ENCODE measurements at regions not wholly inside any gene's neighbourhood (a gene's known extent, or its start where the extent isn't known, plus 50 kb on each side); places are given as distances from the start of the nearest gene placed in this dataset.

DNA sequence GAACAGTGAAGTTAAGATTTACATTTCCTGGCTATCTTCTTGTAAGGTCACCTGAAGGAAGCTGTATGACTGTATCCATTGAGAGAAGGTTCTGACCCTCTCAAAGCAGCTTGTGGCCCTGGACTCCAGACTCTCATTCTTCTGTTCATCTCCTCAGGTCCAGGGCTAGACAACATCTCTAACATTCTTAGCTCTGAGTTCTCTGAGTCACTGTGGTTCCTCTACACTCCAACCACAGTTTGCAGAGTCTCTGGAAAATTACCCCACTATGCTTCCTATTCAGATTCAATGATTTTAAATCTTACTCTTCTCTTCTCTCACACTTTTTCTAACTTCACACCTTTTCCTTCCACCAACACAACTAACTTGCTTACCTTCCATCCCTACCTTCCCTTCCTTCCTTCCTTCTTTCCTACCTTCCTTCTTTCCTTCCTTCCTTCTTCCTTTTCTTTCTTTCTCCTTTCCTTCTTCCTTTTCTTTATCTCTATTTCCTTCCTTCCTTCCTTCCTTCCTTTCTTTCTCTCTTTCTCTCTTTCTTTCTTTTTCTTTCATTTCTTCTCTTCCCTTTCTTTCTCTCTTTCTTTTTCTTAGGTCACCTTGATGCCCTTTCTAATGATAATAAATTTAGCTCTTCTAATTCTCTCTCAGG, 824.3 kb upstream of the ZEB2 start:
- no peak overlapping the region for H3K4me3 ChIP-seq
- no peak overlapping the region for H3K27ac ChIP-seq
- no peaks in the 10 kb centered on the region for H3K36me3 ChIP-seq
- H3K4me1 ChIP-seq (ENCODE audit: insufficient read depth) = no peaks in the 10 kb centered on the region
- no peaks in the 10 kb centered on the region for H3K27me3 ChIP-seq
- no peaks in the 10 kb centered on the region for H3K9me3 ChIP-seq
- DNase-seq = no peak
- no peak for TF ChIP-seq POLR2A (IDR thresholded peaks at IDR 0.05)
- TF ChIP-seq, protein P1, sequence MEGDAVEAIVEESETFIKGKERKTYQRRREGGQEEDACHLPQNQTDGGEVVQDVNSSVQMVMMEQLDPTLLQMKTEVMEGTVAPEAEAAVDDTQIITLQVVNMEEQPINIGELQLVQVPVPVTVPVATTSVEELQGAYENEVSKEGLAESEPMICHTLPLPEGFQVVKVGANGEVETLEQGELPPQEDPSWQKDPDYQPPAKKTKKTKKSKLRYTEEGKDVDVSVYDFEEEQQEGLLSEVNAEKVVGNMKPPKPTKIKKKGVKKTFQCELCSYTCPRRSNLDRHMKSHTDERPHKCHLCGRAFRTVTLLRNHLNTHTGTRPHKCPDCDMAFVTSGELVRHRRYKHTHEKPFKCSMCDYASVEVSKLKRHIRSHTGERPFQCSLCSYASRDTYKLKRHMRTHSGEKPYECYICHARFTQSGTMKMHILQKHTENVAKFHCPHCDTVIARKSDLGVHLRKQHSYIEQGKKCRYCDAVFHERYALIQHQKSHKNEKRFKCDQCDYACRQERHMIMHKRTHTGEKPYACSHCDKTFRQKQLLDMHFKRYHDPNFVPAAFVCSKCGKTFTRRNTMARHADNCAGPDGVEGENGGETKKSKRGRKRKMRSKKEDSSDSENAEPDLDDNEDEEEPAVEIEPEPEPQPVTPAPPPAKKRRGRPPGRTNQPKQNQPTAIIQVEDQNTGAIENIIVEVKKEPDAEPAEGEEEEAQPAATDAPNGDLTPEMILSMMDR (IDR thresholded peaks at IDR 0.05) = no peak
- TF ChIP-seq EP300 (IDR thresholded peaks at IDR 0.05) = no peak
- intact Hi-C loops (cut with DNase I) = no loop called here

DNA sequence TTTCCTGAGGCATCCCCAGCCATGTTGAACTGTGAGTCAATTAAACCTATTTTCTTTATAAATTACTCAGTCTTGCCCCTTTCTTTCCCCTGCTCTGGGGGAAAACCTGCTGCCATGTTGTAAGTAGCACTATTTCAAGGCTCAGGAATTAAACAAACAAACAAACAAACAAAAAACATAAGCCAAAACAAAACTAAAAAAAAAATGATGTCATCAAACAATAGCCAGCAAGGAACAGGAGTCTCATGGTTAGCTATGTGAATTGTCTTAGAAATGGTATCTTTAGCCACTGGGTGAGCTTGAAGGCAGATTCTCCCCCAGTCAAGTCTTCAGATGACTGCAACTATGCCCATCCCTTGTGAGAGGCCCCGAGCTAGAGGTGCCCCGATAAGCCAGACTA, 823.4 kb upstream of the ZEB2 start:
- WGBS, 3 donors = 44 to 67% (median 46%) methylated on average over 2 of the region's 2 CpGs

DNA sequence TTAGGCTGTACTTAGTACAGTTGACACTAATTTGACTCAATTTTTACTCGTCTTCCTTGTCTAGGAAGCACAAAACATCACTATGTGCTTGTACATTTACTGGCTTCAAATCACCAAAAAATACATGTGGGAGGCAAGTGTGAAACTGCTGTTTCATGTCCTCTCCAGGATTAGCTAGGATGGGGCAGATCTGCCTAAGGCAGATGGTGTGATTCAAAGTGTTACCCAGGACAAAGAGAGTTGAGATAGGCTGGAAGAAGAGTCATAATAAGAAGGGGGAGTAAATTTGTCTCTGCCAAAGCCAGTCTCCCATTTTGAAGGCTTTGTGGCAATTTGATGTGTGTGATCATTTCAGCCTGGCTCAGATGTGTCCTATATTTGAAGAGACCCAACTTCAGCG, 821.6 kb upstream of the ZEB2 start:
- WGBS, 3 donors = 51 to 77% (median 62%) methylated on average over 2 of the region's 2 CpGs
- no peaks in the 10 kb centered on the region for H3K9me3 ChIP-seq
- TF ChIP-seq EP300 (IDR thresholded peaks at IDR 0.05) (no peak), POLR2A (IDR thresholded peaks at IDR 0.05) (no peak)
- TF ChIP-seq, protein P1 (IDR thresholded peaks at IDR 0.05) = no peak
- H3K27ac ChIP-seq = no peak overlapping the region
- intact Hi-C loops (cut with DNase I) = no loop called here
- no peaks in the 10 kb centered on the region for H3K4me1 ChIP-seq (ENCODE audit: insufficient read depth)
- DNase-seq = no peak
- H3K27me3 ChIP-seq = no peaks in the 10 kb centered on the region
- no peak overlapping the region for H3K4me3 ChIP-seq
- H3K36me3 ChIP-seq = no peaks in the 10 kb centered on the region

More for the DNA sequence above, 823.4 kb upstream of the ZEB2 start:
- H3K4me1 ChIP-seq (ENCODE audit: insufficient read depth) = no peaks in the 10 kb centered on the region
- no peak overlapping the region for H3K4me3 ChIP-seq
- intact Hi-C loops (cut with DNase I) = no loop called here
- no peak overlapping the region for H3K27ac ChIP-seq
- H3K27me3 ChIP-seq = no peaks in the 10 kb centered on the region
- no peaks in the 10 kb centered on the region for H3K36me3 ChIP-seq
- DNase-seq = no peak
- TF ChIP-seq POLR2A (IDR thresholded peaks at IDR 0.05) = no peak
- TF ChIP-seq EP300 (IDR thresholded peaks at IDR 0.05) = no peak
- no peaks in the 10 kb centered on the region for H3K9me3 ChIP-seq

- TF ChIP-seq, protein P1 (IDR thresholded peaks at IDR 0.05) = no peak
- TF ChIP-seq EP300 (IDR thresholded peaks at IDR 0.05) (no peak), POLR2A (IDR thresholded peaks at IDR 0.05) (no peak)
- H3K27ac ChIP-seq = no peak overlapping the region
- no peaks in the 10 kb centered on the region for H3K36me3 ChIP-seq
- WGBS, 3 donors = 42 to 45% (median 43%) methylated on average over 3 of the region's 3 CpGs
- no peaks in the 10 kb centered on the region for H3K4me1 ChIP-seq (ENCODE audit: insufficient read depth)
- no peak overlapping the region for H3K4me3 ChIP-seq
- intact Hi-C loops (cut with DNase I) = no loop called here
- H3K27me3 ChIP-seq = no peaks in the 10 kb centered on the region
- no peak for DNase-seq
- no peaks in the 10 kb centered on the region for H3K9me3 ChIP-seq
These were observed 819.7 kb upstream of the ZEB2 start for GRCh38 chr2:145339646-145340045.

- Histone ChIP-seq H3K4me3 (no peak overlapping the region), H3K9me3 (no peaks in the 10 kb centered on the region), H3K27me3 (no peaks in the 10 kb centered on the region), H3K27ac (no peak overlapping the region), H3K4me1 (ENCODE audit: insufficient read depth) (no peaks in the 10 kb centered on the region), H3K36me3 (no peaks in the 10 kb centered on the region)
- no peak for DNase-seq
- intact Hi-C loops (cut with DNase I) = no loop called here
- TF ChIP-seq POLR2A (IDR thresholded peaks at IDR 0.05) (no peak), EP300 (IDR thresholded peaks at IDR 0.05) (no peak)
- TF ChIP-seq, protein P1 (IDR thresholded peaks at IDR 0.05) = no peak
- WGBS, 3 donors = 82 to 88% (median 82%) methylated on average over 7 of the region's 7 CpGs
These were observed 812.4 kb upstream of the ZEB2 start for GRCh38 chr2:145332210-145332898.
